ENCODE measurements at regions not wholly inside any gene's neighbourhood (a gene's known extent, or its start where the extent isn't known, plus 50 kb on each side); places are given as distances from the start of the nearest gene placed in this dataset.
"Not testable (repeated sequence)": the region's sequence is repeated elsewhere in the genome, so short reads cannot be mapped to it uniquely, and the experiment has no call there.

GRCh38 chr14:85154714-85155113 is 375.2 kb upstream of the FLRT2 start:
- DNase-seq (ENCODE audit: low read depth in 4 of 4, low spot score in 3 of 4) = no peak

GRCh38 chr14:85156319-85156718 is 373.6 kb upstream of the FLRT2 start:
- DNase-seq (ENCODE audit: low read depth in 4 of 4, low spot score in 3 of 4) = no peak

- no peak for DNase-seq (ENCODE audit: low read depth in 4 of 4, low spot score in 3 of 4)
Observed at GRCh38 chr14:85159726-85160125, 370.2 kb upstream of the FLRT2 start.

- no peak for DNase-seq (ENCODE audit: low read depth in 4 of 4, low spot score in 3 of 4)
Observed at GRCh38 chr14:85165094-85165493, 364.9 kb upstream of the FLRT2 start.

GRCh38 chr14:85169381-85169780 is 360.6 kb upstream of the FLRT2 start:
- DNase-seq (ENCODE audit: low read depth in 4 of 4, low spot score in 3 of 4) = no peak

GRCh38 chr14:85172290-85172689 is 357.7 kb upstream of the FLRT2 start:
- no peak for DNase-seq (ENCODE audit: low read depth in 4 of 4, low spot score in 3 of 4)

GRCh38 chr14:85172889-85173477 is 357.0 kb upstream of the FLRT2 start:
- no peak for DNase-seq (ENCODE audit: low read depth in 4 of 4, low spot score in 3 of 4)

GRCh38 chr14:85175556-85175955 is 354.4 kb upstream of the FLRT2 start:
- no peak for DNase-seq (ENCODE audit: low read depth in 4 of 4, low spot score in 3 of 4)

- DNase-seq (ENCODE audit: low read depth in 4 of 4, low spot score in 3 of 4) = no peak
Observed at GRCh38 chr14:85178864-85179263, 351.1 kb upstream of the FLRT2 start.

GRCh38 chr14:85180876-85181275 is 349.1 kb upstream of the FLRT2 start:
- DNase-seq (ENCODE audit: low read depth in 4 of 4, low spot score in 3 of 4) = no peak

GRCh38 chr14:85182282-85182681 is 347.7 kb upstream of the FLRT2 start:
- no peak for DNase-seq (ENCODE audit: low read depth in 4 of 4, low spot score in 3 of 4)

- no peak for DNase-seq (ENCODE audit: low read depth in 4 of 4, low spot score in 3 of 4)
Observed at GRCh38 chr14:85186082-85186481, 343.9 kb upstream of the FLRT2 start.

- DNase-seq (ENCODE audit: low read depth in 4 of 4, low spot score in 3 of 4) = no peak
Observed at GRCh38 chr14:85187521-85187920, 342.4 kb upstream of the FLRT2 start.

- DNase-seq (ENCODE audit: low read depth in 4 of 4, low spot score in 3 of 4) = no peak
Observed at GRCh38 chr14:85188836-85189235, 341.1 kb upstream of the FLRT2 start.

- not testable (repeated sequence) for DNase-seq (ENCODE audit: low read depth in 4 of 4, low spot score in 3 of 4)
Observed at GRCh38 chr14:85189253-85189652, 340.7 kb upstream of the FLRT2 start.

GRCh38 chr14:85190251-85190650 is 339.7 kb upstream of the FLRT2 start:
- DNase-seq (ENCODE audit: low read depth in 4 of 4, low spot score in 3 of 4) = no peak

GRCh38 chr14:85191986-85192385 is 338.0 kb upstream of the FLRT2 start:
- no peak for DNase-seq (ENCODE audit: low read depth in 4 of 4, low spot score in 3 of 4)

GRCh38 chr14:85195872-85196477 is 334.0 kb upstream of the FLRT2 start:
- no peak for DNase-seq (ENCODE audit: low read depth in 4 of 4, low spot score in 3 of 4)

GRCh38 chr14:85198001-85198400 is 331.9 kb upstream of the FLRT2 start:
- DNase-seq (ENCODE audit: low read depth in 4 of 4, low spot score in 3 of 4) = no peak

GRCh38 chr14:85205875-85206274 is 324.1 kb upstream of the FLRT2 start:
- DNase-seq (ENCODE audit: low read depth in 4 of 4, low spot score in 3 of 4) = no peak

- DNase-seq (ENCODE audit: low read depth in 4 of 4, low spot score in 3 of 4) = no peak
Observed at GRCh38 chr14:85214471-85214870, 315.5 kb upstream of the FLRT2 start.

- DNase-seq (ENCODE audit: low read depth in 4 of 4, low spot score in 3 of 4) = no peak
Observed at GRCh38 chr14:85217412-85217811, 312.5 kb upstream of the FLRT2 start.

- DNase-seq (ENCODE audit: low read depth in 4 of 4, low spot score in 3 of 4) = no peak
Observed at GRCh38 chr14:85218982-85219381, 311.0 kb upstream of the FLRT2 start.
